CD4-positive, alpha-beta T cell (primary cell): ENCODE measurements at regions not wholly inside any gene's neighbourhood (a gene's known extent, or its start where the extent isn't known, plus 50 kb on each side); places are given as distances from the start of the nearest gene placed in this dataset.

Source experiments
- ATAC-seq: fragments of 200-7000 bp; cut with Tn5 transposase; one replicate; pipeline ENCODE4 v1.10.0; 2022; ENCODE audit warnings: mild to moderate bottlenecking; ENCODE audit not compliant: poor library complexity
- CTCF ChIA-PET: fragments of 350-600 bp; sonication (Branson Sonifier 250); formaldehyde crosslinking; loops from one replicate; lab custom pipeline; 2021; ENCODE audit warnings: antibody characterized with exemption, inconsistent platforms; lab: Charles Lee
- POLR2A ChIA-PET: fragments of 350-600 bp; sonication (Branson Sonifier 250); formaldehyde crosslinking; loops from one replicate; lab custom pipeline; 2021; ENCODE audit warnings: antibody characterized with exemption, inconsistent platforms; lab: Charles Lee
- DNase-seq, 14 experiments: peaks; one replicate each; pipeline ENCODE4 v3.0.0-alpha.2; 2013 to 2020; ENCODE audit warnings: mixed read lengths in 2 of 14
- H3K27ac ChIP-seq, 2 donors: one replicate each; pipeline versions ENCODE4 v1.5.1 to v1.7.0; 2013; ENCODE audit warnings: low read length in 2 of 2, low read depth in 1 of 2, mild to moderate bottlenecking in 1 of 2
- H3K27me3 ChIP-seq, 2 experiments: 1 replicate in 1 of 2; 2 replicates in 1 of 2; pipeline versions ENCODE4 v1.6.1 to v1.7.0; 2013; ENCODE audit warnings: low read length in 2 of 2, control low read depth in 1 of 2, mild to moderate bottlenecking in 1 of 2, moderate library complexity in 1 of 2; ENCODE audit not compliant: insufficient read depth in 2 of 2, control insufficient read depth in 1 of 2
- H3K36me3 ChIP-seq: one replicate; pipeline ENCODE4 v1.6.1; 2013; ENCODE audit warnings: low read length, control low read depth; ENCODE audit not compliant: insufficient read depth
- H3K4me1 ChIP-seq: one replicate; pipeline ENCODE4 v1.6.1; 2013; ENCODE audit warnings: low read length, control low read depth; ENCODE audit not compliant: insufficient read depth
- H3K4me3 ChIP-seq: one replicate; pipeline ENCODE4 v1.5.1; 2013; ENCODE audit warnings: mild to moderate bottlenecking, low read length, moderate library complexity
- H3K9me3 ChIP-seq, 2 experiments: 1 replicate in 1 of 2; 2 replicates in 1 of 2; pipeline versions ENCODE4 v1.6.1 to v1.7.0; 2013; ENCODE audit warnings: low read length in 2 of 2, mild to moderate bottlenecking in 2 of 2, control low read depth in 1 of 2, moderate library complexity in 1 of 2; ENCODE audit not compliant: control insufficient read depth in 1 of 2, insufficient read depth in 1 of 2
- H3K27ac Mint-ChIP-seq: one replicate; pipeline ENCODE4 v1.8.0; 2020; ENCODE audit warnings: mixed read lengths
- H3K27me3 Mint-ChIP-seq: one replicate; pipeline ENCODE4 v1.8.0; 2021; ENCODE audit warnings: mixed read lengths
- H3K36me3 Mint-ChIP-seq: one replicate; pipeline ENCODE4 v1.8.0; 2021; ENCODE audit warnings: low read depth, mixed read lengths
- H3K4me1 Mint-ChIP-seq: one replicate; pipeline ENCODE4 v1.8.0; 2021; ENCODE audit warnings: low read depth, mixed read lengths
- H3K4me3 Mint-ChIP-seq: one replicate; pipeline ENCODE4 v1.8.0; 2020; ENCODE audit warnings: mild to moderate bottlenecking, mixed read lengths
- H3K9me3 Mint-ChIP-seq: one replicate; pipeline ENCODE4 v1.8.0; 2020; ENCODE audit warnings: mixed read lengths
- intact Hi-C, 2 experiments: fragments of 100-400 bp; cut with DNase I in 1 of 2; cut with micrococcal nuclease in 1 of 2; formaldehyde crosslinking; loops; one replicate each; pipeline versions ENCODE4 v1.15.1 to v1.9.0; 2023 to 2025; cut with DNase I, micrococcal nuclease
- TF ChIP-seq, protein P1 (sequence below): fragments of 200-600 bp; IDR thresholded peaks from one replicate; pipeline ENCODE4 v1.8.0; 2022; ENCODE audit warnings: antibody characterized with exemption, mild to moderate bottlenecking

DNA sequence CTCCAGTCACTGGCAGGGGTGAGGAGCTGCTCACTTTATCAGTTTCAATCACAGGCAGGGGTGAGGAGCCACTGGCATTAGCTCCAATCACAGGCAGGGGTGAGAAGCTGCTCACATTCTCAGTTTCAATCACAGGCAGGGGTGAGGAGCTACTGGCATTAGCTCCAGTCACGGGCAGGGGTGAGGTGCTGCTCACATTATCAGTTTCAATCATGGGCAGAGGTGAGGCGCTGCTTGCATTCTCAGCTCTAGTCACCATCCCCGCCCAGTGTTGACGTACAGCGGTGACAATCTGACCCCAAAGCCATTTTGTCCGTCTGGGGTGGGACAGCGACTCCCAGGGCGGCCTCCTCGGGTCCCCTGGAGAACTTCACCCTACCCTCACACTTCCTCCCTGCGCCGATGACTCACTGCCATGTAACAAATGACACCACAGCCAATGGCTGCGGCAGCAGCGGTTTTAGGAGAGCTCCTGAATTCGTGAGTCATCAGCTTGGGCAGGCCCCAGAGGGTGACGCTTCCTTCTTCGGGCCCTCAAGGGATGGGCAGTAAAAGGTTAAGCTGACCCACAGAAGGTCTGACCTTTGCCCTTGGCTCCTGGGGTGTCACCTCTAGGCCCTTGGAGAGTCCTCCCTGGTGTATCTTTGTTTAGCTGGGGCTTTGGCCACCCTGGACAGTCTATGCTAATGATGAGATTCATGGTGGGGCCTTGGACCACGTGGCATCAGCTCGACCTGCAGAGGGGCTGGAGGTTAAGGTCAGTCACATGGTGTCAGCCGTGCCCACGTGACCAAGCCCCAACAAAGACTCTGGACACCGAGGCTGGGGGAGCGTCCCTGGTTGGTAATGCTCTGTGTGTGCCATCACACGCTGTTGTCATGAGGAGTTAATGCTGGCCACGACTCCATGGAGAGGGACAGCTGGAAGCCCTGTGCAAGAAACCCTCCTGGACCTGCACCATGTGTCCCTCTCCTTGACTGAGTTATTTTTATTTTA is 171.7 kb downstream of the C16orf95 start:
- Histone ChIP-seq H3K9me3 (peaks cover 0 to 34% of the 10 kb centered on the region in 2 experiments), H3K27ac (no peak overlapping the region), H3K4me1 (no peaks in the 10 kb centered on the region), H3K4me3 (no peak overlapping the region), H3K36me3 (no peaks in the 10 kb centered on the region), H3K27me3 (no peaks in the 10 kb centered on the region)
- POLR2A ChIA-PET, result no interaction called here
- CTCF ChIA-PET, result no interaction called here
- DNase-seq (peak in 2 of 14 experiments; percentile 0 to 20), ATAC-seq (no peak)
- Mint-ChIP-seq H3K27ac (no peak overlapping the region), H3K9me3 (peaks cover 10% of the 10 kb centered on the region), H3K36me3 (no peaks in the 10 kb centered on the region), H3K4me1 (no peaks in the 10 kb centered on the region), H3K4me3 (no peak overlapping the region), H3K27me3 (no peaks in the 10 kb centered on the region)
- TF ChIP-seq, protein P1, sequence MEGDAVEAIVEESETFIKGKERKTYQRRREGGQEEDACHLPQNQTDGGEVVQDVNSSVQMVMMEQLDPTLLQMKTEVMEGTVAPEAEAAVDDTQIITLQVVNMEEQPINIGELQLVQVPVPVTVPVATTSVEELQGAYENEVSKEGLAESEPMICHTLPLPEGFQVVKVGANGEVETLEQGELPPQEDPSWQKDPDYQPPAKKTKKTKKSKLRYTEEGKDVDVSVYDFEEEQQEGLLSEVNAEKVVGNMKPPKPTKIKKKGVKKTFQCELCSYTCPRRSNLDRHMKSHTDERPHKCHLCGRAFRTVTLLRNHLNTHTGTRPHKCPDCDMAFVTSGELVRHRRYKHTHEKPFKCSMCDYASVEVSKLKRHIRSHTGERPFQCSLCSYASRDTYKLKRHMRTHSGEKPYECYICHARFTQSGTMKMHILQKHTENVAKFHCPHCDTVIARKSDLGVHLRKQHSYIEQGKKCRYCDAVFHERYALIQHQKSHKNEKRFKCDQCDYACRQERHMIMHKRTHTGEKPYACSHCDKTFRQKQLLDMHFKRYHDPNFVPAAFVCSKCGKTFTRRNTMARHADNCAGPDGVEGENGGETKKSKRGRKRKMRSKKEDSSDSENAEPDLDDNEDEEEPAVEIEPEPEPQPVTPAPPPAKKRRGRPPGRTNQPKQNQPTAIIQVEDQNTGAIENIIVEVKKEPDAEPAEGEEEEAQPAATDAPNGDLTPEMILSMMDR, result no peak
- intact Hi-C loops, result no loop called here

DNA sequence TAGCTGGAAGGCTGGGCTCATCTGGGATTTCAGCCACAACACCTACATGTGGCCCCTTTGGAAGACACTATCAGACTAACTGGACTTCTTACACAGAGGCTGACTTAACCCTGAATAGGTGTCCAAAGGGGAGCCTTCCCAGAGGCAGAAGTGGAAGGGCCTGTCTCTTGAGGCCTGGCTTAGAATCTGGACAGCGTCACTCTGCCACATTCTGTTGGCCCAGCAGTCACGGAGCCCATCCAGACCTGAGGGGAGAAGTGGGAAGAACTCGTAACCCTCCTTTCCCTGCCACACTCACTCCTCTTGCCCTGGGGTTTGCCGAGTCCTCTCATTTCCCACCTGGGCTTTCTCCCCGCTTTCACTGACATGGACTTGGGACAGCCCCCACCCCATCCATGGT is 170.5 kb downstream of the C16orf95 start:
- no peak overlapping the region for H3K4me3 Mint-ChIP-seq

DNA sequence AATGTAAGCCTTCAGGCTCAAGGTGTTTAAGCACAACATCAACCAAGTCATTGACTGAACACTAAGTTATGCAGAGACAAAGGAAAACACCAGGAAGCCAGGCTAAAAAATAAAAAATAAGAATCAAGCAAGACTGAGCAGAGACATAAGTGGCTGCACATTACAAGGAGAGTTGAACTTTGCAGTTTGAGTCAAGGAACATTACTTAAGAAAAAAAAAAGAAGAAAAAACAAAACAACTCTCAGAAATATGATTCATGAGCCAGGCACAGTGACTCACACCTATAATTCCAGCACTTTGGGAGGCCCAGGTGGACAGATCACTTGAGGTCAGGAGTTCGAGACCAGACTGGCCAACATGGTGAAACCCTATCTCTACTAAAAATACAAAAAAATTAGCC is 168.1 kb downstream of the C16orf95 start:
- DNase-seq (no peak), ATAC-seq (no peak)
- ChIA-PET POLR2A (no interaction called here), CTCF (no interaction called here)
- H3K27ac Mint-ChIP-seq, result no peak overlapping the region
- H3K4me3 Mint-ChIP-seq, result no peak overlapping the region
- no peaks in the 10 kb centered on the region for H3K36me3 Mint-ChIP-seq
- peaks cover 16% of the 10 kb centered on the region for H3K9me3 Mint-ChIP-seq
- TF ChIP-seq, protein P1, result no peak
- no peaks in the 10 kb centered on the region for H3K4me1 Mint-ChIP-seq
- H3K9me3 ChIP-seq, result peaks cover 0 to 51% of the 10 kb centered on the region in 2 experiments
- H3K4me1 ChIP-seq, result no peaks in the 10 kb centered on the region
- intact Hi-C loops, result no loop called here
- peaks cover 0 to 3% of the 10 kb centered on the region in 2 experiments for H3K27me3 ChIP-seq
- no peaks in the 10 kb centered on the region for H3K27me3 Mint-ChIP-seq
- H3K36me3 ChIP-seq, result no peaks in the 10 kb centered on the region
- H3K27ac ChIP-seq, result no peak overlapping the region
- no peak overlapping the region for H3K4me3 ChIP-seq

More for the DNA sequence above, 170.5 kb downstream of the C16orf95 start:
- no peaks in the 10 kb centered on the region for H3K27me3 ChIP-seq
- peaks cover 0 to 34% of the 10 kb centered on the region in 2 experiments for H3K9me3 ChIP-seq
- DNase-seq (no peak), ATAC-seq (no peak)
- Mint-ChIP-seq H3K36me3 (no peaks in the 10 kb centered on the region), H3K4me1 (no peaks in the 10 kb centered on the region), H3K27ac (no peak overlapping the region), H3K27me3 (no peaks in the 10 kb centered on the region), H3K9me3 (peaks cover 13% of the 10 kb centered on the region)
- no peaks in the 10 kb centered on the region for H3K4me1 ChIP-seq
- ChIA-PET CTCF (no interaction called here), POLR2A (no interaction called here)
- intact Hi-C loops, result no loop called here
- H3K4me3 ChIP-seq, result no peak overlapping the region
- H3K36me3 ChIP-seq, result no peaks in the 10 kb centered on the region
- TF ChIP-seq, protein P1, result no peak
- no peak overlapping the region for H3K27ac ChIP-seq
